HepG2 (cell line): ENCODE measurements at regions not wholly inside any gene's neighbourhood (a gene's known extent, or its start where the extent isn't known, plus 50 kb on each side); places are given as distances from the start of the nearest gene placed in this dataset.
"Not testable (repeated sequence)": the region's sequence is repeated elsewhere in the genome, so short reads cannot be mapped to it uniquely, and the experiment has no call there.

Experiments used
- ATAC-seq: fragments of 200-7000 bp; cut with Tn5 transposase; 3 replicates; pipeline ENCODE4 v1.9.1; 2020; ENCODE audit warnings: mild to moderate bottlenecking, moderate library complexity
- BruUV-seq: library from RNA; stranded (reverse); fragments of 400-500 nt; replicated peaks from 2 replicates; lab custom pipeline; 2021; lab: Mats Ljungman, UMichigan
- CTCF ChIA-PET: fragments of 300-600 bp; formaldehyde crosslinking; extraction: SDS; loops from one replicate; lab custom pipeline; 2021; ENCODE audit warnings: low total read pairs, inconsistent platforms, low intra/inter-chr PET ratio; lab: Yijun Ruan, JAX
- POLR2A ChIA-PET: fragments of 350-600 bp; sonication (Branson Sonifier 250); formaldehyde crosslinking; loops from one replicate; lab custom pipeline; 2020; ENCODE audit warnings: antibody characterized with exemption, inconsistent platforms; lab: Yijun Ruan, JAX
- DNase-seq: peaks from one replicate; pipeline ENCODE4 v3.0.0-alpha.2; 2015; ENCODE audit warnings: low spot score
- FAIRE-seq: peaks from 3 replicates; lab custom pipeline; 2011; peaks lifted over from hg19 to GRCh38; lab: Jason Lieb, UNC
- H2AFZ ChIP-seq: one replicate; pipeline ENCODE4 v1.6.1; 2011; ENCODE audit warnings: low read length, inconsistent platforms
- H3K27ac ChIP-seq: fragments of 300-600 bp; 3 replicates; pipeline ENCODE4 v1.8.0; 2011; ENCODE audit warnings: mixed run types, mild to moderate bottlenecking, mixed read lengths, low read length, inconsistent platforms; ENCODE audit not compliant: insufficient read depth; ENCODE audit errors: extremely low read length
- H3K27me3 ChIP-seq, 2 experiments: fragments of 200-600 bp in 1 of 2; 2 replicates in 1 of 2; 3 replicates in 1 of 2; pipeline versions ENCODE4 v1.6.0 to v1.8.0; 2011; ENCODE audit warnings: low read length in 2 of 2, mild to moderate bottlenecking in 2 of 2, moderate library complexity in 2 of 2, inconsistent platforms in 1 of 2; ENCODE audit not compliant: insufficient read depth in 2 of 2, control insufficient read depth in 1 of 2
- H3K36me3 ChIP-seq, 2 experiments: fragments of 200-600 bp in 1 of 2; replicated peaks in 1 of 2; 2 replicates in 1 of 2; 3 replicates in 1 of 2; pipeline versions ENCODE4 v1.5.1 to v1.8.0; 2011; ENCODE audit warnings: low read length in 2 of 2, inconsistent platforms in 1 of 2; ENCODE audit not compliant: insufficient read depth in 2 of 2, control insufficient read depth in 1 of 2
- H3K4me1 ChIP-seq: 2 replicates; pipeline ENCODE4 v1.5.1; 2012; ENCODE audit warnings: low read length, inconsistent platforms; ENCODE audit not compliant: insufficient read depth
- H3K4me2 ChIP-seq: 2 replicates; pipeline ENCODE4 v1.6.0; 2011; ENCODE audit warnings: low read depth, low read length, inconsistent platforms
- H3K4me3 ChIP-seq, 3 experiments: fragments of 200-600 bp in 1 of 3; sonication (generic), shearing (Covaris generic) in 1 of 3; replicated peaks in 1 of 3; 2 replicates each; pipeline ENCODE4 v1.5.1; 2011 to 2016; ENCODE audit warnings: low read length in 3 of 3, inconsistent platforms in 2 of 3, low read depth in 2 of 3, mild to moderate bottlenecking in 2 of 3, control low read depth in 1 of 3, mixed read lengths in 1 of 3; ENCODE audit not compliant: insufficient read depth in 1 of 3
- H3K79me2 ChIP-seq: one replicate; pipeline ENCODE4 v1.6.1; 2011; ENCODE audit warnings: low read length, inconsistent platforms; ENCODE audit not compliant: insufficient read depth
- H3K9ac ChIP-seq: 2 replicates; pipeline ENCODE4 v1.6.0; 2011; ENCODE audit warnings: mild to moderate bottlenecking, low read depth, low read length, inconsistent platforms; ENCODE audit not compliant: insufficient read depth
- H3K9me3 ChIP-seq: 2 replicates; pipeline ENCODE4 v1.5.1; 2012; ENCODE audit warnings: mild to moderate bottlenecking, low read length
- H4K20me1 ChIP-seq: 2 replicates; pipeline ENCODE4 v1.6.0; 2011; ENCODE audit warnings: inconsistent platforms, mild to moderate bottlenecking, low read length, moderate library complexity; ENCODE audit not compliant: insufficient read depth
- HMG20A ChIP-seq: IDR thresholded peaks from 2 replicates; pipeline ENCODE4 v1.6.1; 2016; ENCODE audit warnings: borderline replicate concordance
- JARID2 ChIP-seq: sonication (generic); formaldehyde crosslinking; IDR thresholded peaks from 2 replicates; pipeline ENCODE4 v1.8.1; 2023; ENCODE audit warnings: missing genetic modification reagents, inconsistent platforms; ENCODE audit not compliant: insufficient replicate concordance
- PAF1 ChIP-seq: IDR thresholded peaks from 2 replicates; pipeline ENCODE4 v1.6.1; 2016; ENCODE audit warnings: missing genetic modification reagents, missing compliant biosample characterization
- SYNCRIP ChIP-seq: fragments of 200-400 bp; formaldehyde crosslinking; IDR thresholded peaks from 2 replicates; pipeline ENCODE4 v1.6.1; 2018; ENCODE audit warnings: mild to moderate bottlenecking, low read depth, low read length; ENCODE audit not compliant: insufficient read depth
- YY1 ChIP-seq: IDR thresholded peaks from 2 replicates; pipeline ENCODE4 v1.6.1; 2011; ENCODE audit warnings: low read length, low read depth, moderate library complexity, mild to moderate bottlenecking; ENCODE audit not compliant: insufficient read depth, insufficient replicate concordance
- ZNF510 ChIP-seq: sonication (generic); formaldehyde crosslinking; IDR thresholded peaks from 2 replicates; pipeline ENCODE4 v1.4.0; 2020; ENCODE audit warnings: low read depth, mild to moderate bottlenecking, missing genetic modification reagents
- ZNF713 ChIP-seq: sonication (generic); formaldehyde crosslinking; IDR thresholded peaks from 2 replicates; pipeline ENCODE4 v1.4.0; 2020; ENCODE audit warnings: mild to moderate bottlenecking, missing genetic modification reagents
- WGBS: methylation state at CpG from one replicate; pipeline ENCODE4 v1.1.6; 2017; ENCODE audit warnings: low lambda C conversion rate; 5-methylcytosine and 5-hydroxymethylcytosine counted together
- in situ Hi-C: cut with HindIII; loops from 2 replicates; pipeline ENCODE4 v1.10.0; 2017; ENCODE audit warnings: low pct_unique_long_range_greater_than_20kb; ENCODE audit not compliant: extremely low pct_ligation_motif_present
- intact Hi-C: fragments of 100-400 bp; cut with micrococcal nuclease; formaldehyde crosslinking; loops from one replicate; pipeline ENCODE4 v1.10.0; 2022; ENCODE audit not compliant: unreplicated experiment

DNA sequence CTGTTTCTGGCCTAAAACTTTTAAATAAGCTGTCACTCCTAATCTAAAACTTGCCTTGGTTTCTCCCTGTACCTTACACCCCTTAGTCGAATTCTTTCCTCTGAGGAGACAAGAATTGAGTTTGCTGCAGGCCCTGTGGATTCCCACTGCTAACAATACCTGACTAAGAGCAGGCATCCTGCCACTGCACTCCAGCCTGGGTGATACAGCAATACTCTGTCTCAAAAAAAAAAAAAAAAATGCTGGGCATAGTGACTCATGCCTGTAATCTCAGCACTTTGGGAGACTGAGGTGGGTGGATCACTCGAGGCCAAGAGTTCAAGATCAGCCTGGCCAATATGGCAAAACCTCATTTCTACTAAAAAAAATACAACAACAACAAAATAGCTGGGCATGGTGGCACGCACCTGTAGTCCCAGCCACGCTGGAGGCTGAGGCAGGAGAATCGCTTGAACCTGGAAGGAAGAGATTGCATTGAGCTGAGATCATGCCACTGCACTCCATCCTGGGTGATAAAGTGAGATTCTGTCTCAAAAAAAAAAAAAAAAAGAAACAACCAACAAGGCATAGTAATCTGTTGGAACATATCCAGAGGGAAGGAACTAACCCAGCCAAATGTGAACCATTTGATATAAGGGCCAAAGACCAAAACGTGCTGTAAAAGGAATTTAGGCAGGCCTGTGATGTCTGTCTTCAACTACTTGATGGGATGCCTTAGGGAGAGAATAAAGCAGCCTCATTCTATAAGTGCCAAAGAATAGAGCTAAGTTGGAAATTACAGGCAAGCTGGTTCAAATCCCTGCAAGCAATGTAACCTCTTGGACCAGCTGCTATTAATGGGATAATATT is 732.7 kb upstream of the AUTS2 start:
- in situ Hi-C loops = no loop called here
- Histone ChIP-seq H3K27ac (no peak overlapping the region), H3K27me3 (no peaks in the 10 kb centered on the region), H3K4me2 (no peak overlapping the region), H2AFZ (no peak overlapping the region), H3K79me2 (no peaks in the 10 kb centered on the region), H4K20me1 (no peaks in the 10 kb centered on the region), H3K9me3 (peaks cover 19% of the 10 kb centered on the region), H3K9ac (no peak overlapping the region), H3K36me3 (no peaks in the 10 kb centered on the region), H3K4me1 (no peaks in the 10 kb centered on the region), H3K4me3 (no peak overlapping the region)
- TF ChIP-seq HMG20A = no peak
- no peak for TF ChIP-seq YY1
- TF ChIP-seq ZNF510 = no peak
- no peak for TF ChIP-seq ZNF713
- no peak for TF ChIP-seq PAF1 (CRISPR knock-in tag)
- no peak for TF ChIP-seq JARID2 (CRISPR knock-in tag)
- 2% methylated on average over 6 of the region's 6 CpGs for WGBS
- POLR2A ChIA-PET = no interaction called here
- CTCF ChIA-PET = no interaction called here
- intact Hi-C loops = no loop called here
- ATAC-seq = no peak
- no peak for FAIRE-seq
- BruUV-seq = no TSS peak
- DNase-seq = no peak

DNA sequence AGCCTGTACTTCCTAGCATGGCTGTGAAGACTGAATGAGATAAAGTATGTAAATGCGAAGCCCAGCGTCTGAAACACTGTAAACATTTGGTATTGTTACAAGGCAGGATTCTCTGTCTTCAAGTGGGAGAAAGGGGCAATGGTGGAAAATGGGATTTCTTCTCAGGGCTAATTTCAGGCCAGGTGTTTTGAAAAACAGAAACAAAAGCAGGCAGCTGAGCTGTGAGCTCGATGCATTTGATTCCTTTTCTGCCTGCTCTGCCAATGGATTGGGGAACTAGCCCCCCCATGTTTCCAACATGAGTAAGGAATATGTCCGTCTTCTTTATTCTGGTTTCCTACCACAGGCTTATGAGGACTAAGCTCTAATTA is 732.1 kb upstream of the AUTS2 start:
- no peak overlapping the region for H3K9ac ChIP-seq
- no TSS peak for BruUV-seq
- no peak overlapping the region for H2AFZ ChIP-seq
- no peak for DNase-seq
- in situ Hi-C loops (no loop called here), intact Hi-C loops (no loop called here)
- CTCF ChIA-PET = no interaction called here
- no peak overlapping the region for H3K4me3 ChIP-seq
- no peaks in the 10 kb centered on the region for H3K36me3 ChIP-seq
- no peak overlapping the region for H3K4me2 ChIP-seq
- H3K79me2 ChIP-seq = no peaks in the 10 kb centered on the region
- H3K4me1 ChIP-seq = no peaks in the 10 kb centered on the region
- FAIRE-seq = no peak
- no peak overlapping the region for H3K27ac ChIP-seq
- no peak for ATAC-seq
- H3K9me3 ChIP-seq = peaks cover 23% of the 10 kb centered on the region
- H4K20me1 ChIP-seq = no peaks in the 10 kb centered on the region
- 1% methylated on average over 4 of the region's 4 CpGs for WGBS
- no peak for TF ChIP-seq SYNCRIP
- TF ChIP-seq, all 625 proteins: peak for 0
- no peaks in the 10 kb centered on the region for H3K27me3 ChIP-seq
- POLR2A ChIA-PET = no interaction called here

GRCh38 chr7:68866721-68867120 is 731.6 kb upstream of the AUTS2 start:
- H3K4me2 ChIP-seq, intact Hi-C loops, POLR2A ChIA-PET, FAIRE-seq, H3K27ac ChIP-seq, ATAC-seq, H4K20me1 ChIP-seq, H3K4me1 ChIP-seq, H3K79me2 ChIP-seq, H3K27me3 ChIP-seq, H3K36me3 ChIP-seq, DNase-seq, H2AFZ ChIP-seq, H3K4me3 ChIP-seq, in situ Hi-C loops, CTCF ChIA-PET, BruUV-seq, H3K9ac ChIP-seq: not testable (repeated sequence)
- WGBS = 17% methylated on average over 3 of the region's 3 CpGs
- peaks cover 28% of the 10 kb centered on the region for H3K9me3 ChIP-seq
